ENCODE measurements at regions not wholly inside any gene's neighbourhood (a gene's known extent, or its start where the extent isn't known, plus 50 kb on each side); places are given as distances from the start of the nearest gene placed in this dataset.

DNA sequence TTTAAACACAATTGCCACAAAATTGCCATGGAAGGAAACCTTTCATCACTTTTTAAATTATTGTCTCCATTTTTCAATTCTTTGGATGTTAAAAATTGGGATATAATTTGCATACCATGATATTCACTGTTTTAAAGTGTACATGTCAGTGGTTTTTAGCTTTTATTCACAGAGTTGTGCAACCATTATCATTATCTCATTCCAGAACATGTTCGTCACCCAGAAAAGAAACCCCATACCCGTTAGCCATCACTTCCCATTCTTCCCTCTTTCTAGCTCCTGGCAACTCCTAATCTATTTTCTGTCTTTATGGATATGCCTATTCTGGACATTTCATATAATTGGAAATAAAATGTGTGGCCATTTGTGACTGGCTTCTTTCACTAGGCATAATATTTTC lies 260.3 kb upstream of the FERD3L start:
- peak overlapping the region; percentile 47 for H3K27ac ChIP-seq (ENCODE audit: low read depth, low read length)
- CTCF ChIA-PET: no interaction called here

DNA sequence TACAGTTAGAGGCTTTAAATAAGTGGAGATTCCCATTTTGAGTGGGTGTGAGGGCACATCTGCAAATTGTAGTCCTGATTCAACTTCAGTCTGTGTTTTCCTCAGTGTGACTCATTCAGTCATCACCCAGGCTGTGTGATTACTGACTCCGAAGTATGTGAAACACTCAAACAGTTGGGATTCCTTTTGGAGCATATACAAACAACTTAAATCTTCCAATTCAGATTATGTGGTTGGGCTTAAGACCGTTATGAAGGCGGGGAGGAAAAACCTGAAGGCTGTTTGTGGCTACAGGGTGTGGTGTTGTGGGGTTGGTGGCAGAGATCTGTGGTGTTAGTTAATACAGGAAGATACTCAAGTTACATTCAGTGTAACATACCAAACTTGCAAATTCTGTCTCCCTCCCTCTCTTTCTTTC lies 259.7 kb upstream of the FERD3L start:
- CTCF ChIA-PET: no interaction called here

More for the DNA sequence above, 260.3 kb upstream of the FERD3L start:
- no peak for DNase-seq (ENCODE audit: low read depth, low spot score)
- Histone ChIP-seq H3K9me3 (ENCODE audit: control insufficient read depth, insufficient read depth, low read length) (no peaks in the 10 kb centered on the region), H3K4me3 (ENCODE audit: low read depth, low read length) (no peak overlapping the region), H3K27me3 (ENCODE audit: control insufficient read depth, insufficient read depth, low read length) (no peaks in the 10 kb centered on the region)
- TF ChIP-seq, protein P1, sequence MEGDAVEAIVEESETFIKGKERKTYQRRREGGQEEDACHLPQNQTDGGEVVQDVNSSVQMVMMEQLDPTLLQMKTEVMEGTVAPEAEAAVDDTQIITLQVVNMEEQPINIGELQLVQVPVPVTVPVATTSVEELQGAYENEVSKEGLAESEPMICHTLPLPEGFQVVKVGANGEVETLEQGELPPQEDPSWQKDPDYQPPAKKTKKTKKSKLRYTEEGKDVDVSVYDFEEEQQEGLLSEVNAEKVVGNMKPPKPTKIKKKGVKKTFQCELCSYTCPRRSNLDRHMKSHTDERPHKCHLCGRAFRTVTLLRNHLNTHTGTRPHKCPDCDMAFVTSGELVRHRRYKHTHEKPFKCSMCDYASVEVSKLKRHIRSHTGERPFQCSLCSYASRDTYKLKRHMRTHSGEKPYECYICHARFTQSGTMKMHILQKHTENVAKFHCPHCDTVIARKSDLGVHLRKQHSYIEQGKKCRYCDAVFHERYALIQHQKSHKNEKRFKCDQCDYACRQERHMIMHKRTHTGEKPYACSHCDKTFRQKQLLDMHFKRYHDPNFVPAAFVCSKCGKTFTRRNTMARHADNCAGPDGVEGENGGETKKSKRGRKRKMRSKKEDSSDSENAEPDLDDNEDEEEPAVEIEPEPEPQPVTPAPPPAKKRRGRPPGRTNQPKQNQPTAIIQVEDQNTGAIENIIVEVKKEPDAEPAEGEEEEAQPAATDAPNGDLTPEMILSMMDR (IDR thresholded peaks at IDR 0.05; ENCODE audit: low read depth, low read length): no peak
- POLR2A ChIA-PET: no interaction called here

DNA sequence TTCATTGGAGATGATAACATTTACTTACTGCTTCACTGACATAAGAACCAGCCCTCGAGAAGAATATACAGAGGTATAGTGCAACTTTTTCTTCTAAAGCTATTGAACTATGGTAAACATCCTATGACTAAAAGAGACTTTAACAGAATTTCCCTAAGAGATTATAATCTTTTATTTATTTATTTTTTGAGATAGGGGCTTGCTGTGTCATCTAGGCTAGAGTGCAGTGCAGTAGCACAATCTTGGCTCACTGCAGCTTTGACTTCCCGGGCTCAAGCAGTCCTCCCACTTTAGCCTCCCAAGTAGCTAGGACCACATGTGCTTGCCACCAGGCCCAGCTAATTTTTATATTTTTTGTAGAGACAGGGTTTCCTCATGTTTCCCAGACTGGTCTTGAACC lies 258.5 kb upstream of the FERD3L start:
- POLR2A ChIA-PET: interaction anchor here (1.2 kb wide), 1 partner anchor 12 kb away, joined by 4 read pairs; no protein-coding TSS in a partner anchor
- CTCF ChIA-PET: interaction anchor here (0.9 kb wide), 1 partner anchor 282 kb away, joined by 3 read pairs; no protein-coding TSS in a partner anchor
- no peaks in the 10 kb centered on the region for H3K9me3 ChIP-seq (ENCODE audit: control insufficient read depth, insufficient read depth, low read length)
- no peaks in the 10 kb centered on the region for H3K27me3 ChIP-seq (ENCODE audit: control insufficient read depth, insufficient read depth, low read length)
- TF ChIP-seq, protein P1 (IDR thresholded peaks at IDR 0.05; ENCODE audit: low read depth, low read length): no peak
- no peak overlapping the region for H3K27ac ChIP-seq (ENCODE audit: low read depth, low read length)
- DNase-seq (ENCODE audit: low read depth, low spot score): no peak
- no peak overlapping the region for H3K4me3 ChIP-seq (ENCODE audit: low read depth, low read length)

More for the DNA sequence above, 259.7 kb upstream of the FERD3L start:
- no peaks in the 10 kb centered on the region for H3K27me3 ChIP-seq (ENCODE audit: control insufficient read depth, insufficient read depth, low read length)
- POLR2A ChIA-PET: interaction anchor here (1.2 kb wide), 1 partner anchor 13 kb away, joined by 4 read pairs; no protein-coding TSS in a partner anchor
- H3K4me3 ChIP-seq (ENCODE audit: low read depth, low read length): no peak overlapping the region
- no peaks in the 10 kb centered on the region for H3K9me3 ChIP-seq (ENCODE audit: control insufficient read depth, insufficient read depth, low read length)
- TF ChIP-seq, protein P1 (IDR thresholded peaks at IDR 0.05; ENCODE audit: low read depth, low read length): no peak
- peak overlapping the region; percentile 47 for H3K27ac ChIP-seq (ENCODE audit: low read depth, low read length)
- peak; percentile 94 for DNase-seq (ENCODE audit: low read depth, low spot score)

DNA sequence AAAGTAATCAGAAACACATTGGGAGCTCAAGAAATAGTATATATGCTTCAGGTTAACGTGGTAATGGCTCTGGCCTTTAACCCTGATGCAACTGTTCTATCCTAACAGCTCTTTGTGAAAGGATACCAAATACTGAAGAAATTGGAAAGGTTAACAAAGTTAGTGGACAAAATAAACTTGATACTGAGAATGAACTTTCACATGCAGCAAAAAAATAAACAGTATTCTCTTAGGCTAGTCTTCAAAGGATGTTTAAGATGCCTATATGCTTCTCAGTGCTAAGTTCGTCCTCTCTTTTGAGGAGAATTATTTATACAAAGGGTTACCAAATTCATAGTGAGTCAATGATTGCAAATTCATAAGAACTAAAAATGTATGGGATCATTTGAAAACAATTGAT lies 256.2 kb upstream of the FERD3L start:
- CTCF ChIA-PET: interaction anchor here (1.2 to 1.4 kb wide), 2 partner anchors 279 to 285 kb away, joined by 3 to 4 read pairs; no protein-coding TSS in a partner anchor
- Histone ChIP-seq H3K27ac (ENCODE audit: low read depth, low read length) (no peak overlapping the region), H3K4me3 (ENCODE audit: low read depth, low read length) (no peak overlapping the region), H3K27me3 (ENCODE audit: control insufficient read depth, insufficient read depth, low read length) (no peaks in the 10 kb centered on the region), H3K9me3 (ENCODE audit: control insufficient read depth, insufficient read depth, low read length) (no peaks in the 10 kb centered on the region)
- TF ChIP-seq, protein P1 (IDR thresholded peaks at IDR 0.05; ENCODE audit: low read depth, low read length): no peak
- no peak for DNase-seq (ENCODE audit: low read depth, low spot score)
- POLR2A ChIA-PET: interaction anchor here (1.1 kb wide), 1 partner anchor 12 kb away, joined by 6 read pairs; no protein-coding TSS in a partner anchor

DNA sequence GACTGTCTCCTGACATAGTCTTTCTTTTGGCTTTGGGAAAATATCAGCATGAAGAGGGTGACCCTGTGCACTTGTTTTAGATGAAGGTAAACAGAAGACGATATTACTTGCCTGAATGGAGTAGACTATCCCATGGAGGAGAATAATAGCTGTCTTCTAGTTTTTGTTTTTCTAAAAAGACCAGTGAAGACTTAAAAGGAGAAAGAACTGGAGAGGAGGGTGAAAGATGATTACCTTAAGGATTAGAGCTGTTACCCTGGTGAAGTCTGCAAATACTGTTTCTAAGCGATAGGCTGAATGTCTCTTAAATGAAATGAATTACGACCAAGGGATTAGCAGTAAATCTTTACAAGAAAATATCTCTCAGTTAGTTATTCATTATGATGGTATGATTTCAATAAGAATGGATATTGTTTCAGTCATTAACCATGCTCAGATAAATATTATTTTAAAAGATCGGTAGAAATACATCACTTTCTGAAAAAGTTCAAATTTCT lies 255.6 kb upstream of the FERD3L start:
- no peak for DNase-seq (ENCODE audit: low read depth, low spot score)
- POLR2A ChIA-PET: interaction anchor here (1.1 kb wide), 1 partner anchor 13 kb away, joined by 6 read pairs; no protein-coding TSS in a partner anchor
- no peak overlapping the region for H3K4me3 ChIP-seq (ENCODE audit: low read depth, low read length)
- CTCF ChIA-PET: interaction anchor here (1.4 kb wide), 1 partner anchor 284 kb away, joined by 4 read pairs; no protein-coding TSS in a partner anchor
- H3K27me3 ChIP-seq (ENCODE audit: control insufficient read depth, insufficient read depth, low read length): no peaks in the 10 kb centered on the region
- TF ChIP-seq, protein P1 (IDR thresholded peaks at IDR 0.05; ENCODE audit: low read depth, low read length): no peak
- H3K9me3 ChIP-seq (ENCODE audit: control insufficient read depth, insufficient read depth, low read length): no peaks in the 10 kb centered on the region
- H3K27ac ChIP-seq (ENCODE audit: low read depth, low read length): no peak overlapping the region
